DOHH2 (cell line): ENCODE measurements at regions not wholly inside any gene's neighbourhood (a gene's known extent, or its start where the extent isn't known, plus 50 kb on each side); places are given as distances from the start of the nearest gene placed in this dataset.

Experiments used
- H3F3A ChIP-seq: fragments of 200-600 bp; sonication (generic), shearing (Covaris generic); 2 replicates; pipeline ENCODE4 v1.6.0; 2016; ENCODE audit warnings: antibody characterized with exemption, mild to moderate bottlenecking; ENCODE audit not compliant: control insufficient read depth, insufficient read depth
- H3K27ac ChIP-seq: fragments of 200-600 bp; sonication (generic); 2 replicates; pipeline ENCODE4 v1.5.1; 2014; ENCODE audit warnings: low read depth, mild to moderate bottlenecking, low read length, moderate library complexity
- H3K27me3 ChIP-seq: fragments of 200-600 bp; sonication (generic); 2 replicates; pipeline ENCODE4 v1.6.1; 2014; ENCODE audit warnings: mild to moderate bottlenecking, low read length, mixed read lengths; ENCODE audit not compliant: control insufficient read depth
- H3K36me3 ChIP-seq: fragments of 200-600 bp; sonication (generic); 2 replicates; pipeline ENCODE4 v1.6.1; 2014; ENCODE audit warnings: mild to moderate bottlenecking, low read length, moderate library complexity, mixed read lengths; ENCODE audit not compliant: control insufficient read depth
- H3K4me1 ChIP-seq: fragments of 200-600 bp; sonication (generic); 2 replicates; pipeline ENCODE4 v1.6.1; 2014; ENCODE audit warnings: mild to moderate bottlenecking, low read length, mixed read lengths; ENCODE audit not compliant: control insufficient read depth
- H3K4me2 ChIP-seq: fragments of 200-600 bp; sonication (generic); 2 replicates; pipeline ENCODE4 v1.6.0; 2014; ENCODE audit warnings: mild to moderate bottlenecking, low read length, moderate library complexity
- H3K4me3 ChIP-seq: fragments of 200-600 bp; sonication (generic); 2 replicates; pipeline ENCODE4 v1.5.1; 2014; ENCODE audit warnings: mild to moderate bottlenecking, low read length, mixed read lengths
- H3K79me2 ChIP-seq: fragments of 200-600 bp; sonication (generic); 2 replicates; pipeline ENCODE4 v1.6.1; 2014; ENCODE audit warnings: mild to moderate bottlenecking, low read length, mixed read lengths; ENCODE audit not compliant: control insufficient read depth
- H3K9me2 ChIP-seq: fragments of 200-600 bp; sonication (generic); replicated peaks from 2 replicates; pipeline ENCODE4 v1.6.1; 2014; ENCODE audit warnings: mild to moderate bottlenecking, low read length, mixed read lengths; ENCODE audit not compliant: control insufficient read depth
- H3K9me3 ChIP-seq: fragments of 200-600 bp; sonication (generic); 2 replicates; pipeline ENCODE4 v1.6.1; 2014; ENCODE audit warnings: antibody characterized with exemption, low read length, mixed read lengths; ENCODE audit not compliant: control insufficient read depth, insufficient read depth
- H4K20me1 ChIP-seq: fragments of 200-600 bp; sonication (generic); 2 replicates; pipeline ENCODE4 v1.6.0; 2014; ENCODE audit warnings: low read depth, mild to moderate bottlenecking, antibody characterized with exemption, low read length, moderate library complexity; ENCODE audit not compliant: control insufficient read depth, insufficient read depth
- EZH2phosphoT487 ChIP-seq: fragments of 200-600 bp; sonication (generic); IDR thresholded peaks from 2 replicates; pipeline ENCODE4 v1.6.1; 2017; ENCODE audit warnings: borderline replicate concordance, mild to moderate bottlenecking, antibody characterized with exemption, low read length, moderate library complexity, mixed read lengths
- TF ChIP-seq, protein P1 (sequence below): fragments of 200-600 bp; sonication (generic); IDR thresholded peaks from one replicate; pipeline ENCODE4 v1.5.1; 2014; ENCODE audit warnings: antibody characterized with exemption, mild to moderate bottlenecking, low read depth, low read length; ENCODE audit not compliant: poor library complexity, severe bottlenecking

GRCh38 chr21:16573578-16573977, 843.8 kb downstream of the USP25 start:
- H3K9me3 ChIP-seq, result no peaks in the 10 kb centered on the region; the same call in 1 of the 2 replicates
- H3K36me3 ChIP-seq, result no peaks in the 10 kb centered on the region
- no peak for TF ChIP-seq EZH2phosphoT487
- TF ChIP-seq, protein P1, sequence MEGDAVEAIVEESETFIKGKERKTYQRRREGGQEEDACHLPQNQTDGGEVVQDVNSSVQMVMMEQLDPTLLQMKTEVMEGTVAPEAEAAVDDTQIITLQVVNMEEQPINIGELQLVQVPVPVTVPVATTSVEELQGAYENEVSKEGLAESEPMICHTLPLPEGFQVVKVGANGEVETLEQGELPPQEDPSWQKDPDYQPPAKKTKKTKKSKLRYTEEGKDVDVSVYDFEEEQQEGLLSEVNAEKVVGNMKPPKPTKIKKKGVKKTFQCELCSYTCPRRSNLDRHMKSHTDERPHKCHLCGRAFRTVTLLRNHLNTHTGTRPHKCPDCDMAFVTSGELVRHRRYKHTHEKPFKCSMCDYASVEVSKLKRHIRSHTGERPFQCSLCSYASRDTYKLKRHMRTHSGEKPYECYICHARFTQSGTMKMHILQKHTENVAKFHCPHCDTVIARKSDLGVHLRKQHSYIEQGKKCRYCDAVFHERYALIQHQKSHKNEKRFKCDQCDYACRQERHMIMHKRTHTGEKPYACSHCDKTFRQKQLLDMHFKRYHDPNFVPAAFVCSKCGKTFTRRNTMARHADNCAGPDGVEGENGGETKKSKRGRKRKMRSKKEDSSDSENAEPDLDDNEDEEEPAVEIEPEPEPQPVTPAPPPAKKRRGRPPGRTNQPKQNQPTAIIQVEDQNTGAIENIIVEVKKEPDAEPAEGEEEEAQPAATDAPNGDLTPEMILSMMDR, result no peak
- no peaks in the 10 kb centered on the region for H3K27me3 ChIP-seq
- H3K4me1 ChIP-seq, result no peaks in the 10 kb centered on the region
- H3K4me3 ChIP-seq, result no peak overlapping the region
- no peaks in the 10 kb centered on the region for H3F3A ChIP-seq
- H3K4me2 ChIP-seq, result no peak overlapping the region
- H3K27ac ChIP-seq, result no peak overlapping the region
- no peaks in the 10 kb centered on the region for H4K20me1 ChIP-seq
- H3K79me2 ChIP-seq, result no peaks in the 10 kb centered on the region
- no peaks in the 10 kb centered on the region for H3K9me2 ChIP-seq

- Histone ChIP-seq H3K4me1 (no peaks in the 10 kb centered on the region), H3K36me3 (no peaks in the 10 kb centered on the region), H3F3A (no peaks in the 10 kb centered on the region), H4K20me1 (no peaks in the 10 kb centered on the region), H3K79me2 (no peaks in the 10 kb centered on the region), H3K4me3 (no peak overlapping the region), H3K4me2 (no peak overlapping the region), H3K27me3 (no peaks in the 10 kb centered on the region), H3K27ac (no peak overlapping the region), H3K9me2 (no peaks in the 10 kb centered on the region), H3K9me3 (no peaks in the 10 kb centered on the region; the same call in 1 of the 2 replicates)
- TF ChIP-seq, protein P1, result no peak
- TF ChIP-seq EZH2phosphoT487, result no peak
Measured at GRCh38 chr21:16577975-16578374, 848.2 kb downstream of the USP25 start.

- Histone ChIP-seq H3K9me2 (no peaks in the 10 kb centered on the region), H3K4me2 (no peak overlapping the region), H3K36me3 (no peaks in the 10 kb centered on the region), H3K27ac (no peak overlapping the region), H3K4me1 (no peaks in the 10 kb centered on the region), H3K79me2 (no peaks in the 10 kb centered on the region), H3F3A (no peaks in the 10 kb centered on the region), H4K20me1 (no peaks in the 10 kb centered on the region), H3K4me3 (no peak overlapping the region), H3K27me3 (no peaks in the 10 kb centered on the region), H3K9me3 (no peaks in the 10 kb centered on the region; the same call in 1 of the 2 replicates)
- TF ChIP-seq, protein P1, result no peak
- no peak for TF ChIP-seq EZH2phosphoT487
Measured at GRCh38 chr21:16578912-16579311, 849.1 kb downstream of the USP25 start.
